SK-N-SH treated with all-trans-retinoic acid at 6 μM for 48 hours (cell line): ENCODE measurements at regions not wholly inside any gene's neighbourhood (a gene's known extent, or its start where the extent isn't known, plus 50 kb on each side); places are given as distances from the start of the nearest gene placed in this dataset.

Source experiments
- ATAC-seq: fragments of 200-7000 bp; cut with Tn5 transposase; 3 replicates; pipeline ENCODE4 v1.9.1; 2020; ENCODE audit warnings: mild to moderate bottlenecking, moderate library complexity
- ARNTL ChIP-seq: fragments of 450-650 bp; formaldehyde crosslinking; IDR thresholded peaks from 2 replicates; pipeline ENCODE4 v1.5.0; 2020; ENCODE audit warnings: low read depth, mild to moderate bottlenecking, moderate library complexity, borderline replicate concordance
- BACH2 ChIP-seq: fragments of 250-450 bp; sonication (Bioruptor Pico); IDR thresholded peaks from 2 replicates; pipeline ENCODE4 v1.9.0; 2021; ENCODE audit warnings: mild to moderate bottlenecking, borderline replicate concordance
- CREB5 ChIP-seq: fragments of 250-450 bp; sonication (Bioruptor Pico); IDR thresholded peaks from 2 replicates; pipeline ENCODE4 v1.5.1; 2020; ENCODE audit warnings: low read depth, mild to moderate bottlenecking, moderate library complexity
- CSDC2 ChIP-seq: fragments of 250-450 bp; sonication (Bioruptor Pico); IDR thresholded peaks from 2 replicates; pipeline ENCODE4 v1.5.0; 2020; ENCODE audit warnings: mild to moderate bottlenecking, moderate library complexity
- CSRNP3 ChIP-seq: fragments of 250-450 bp; sonication (Bioruptor Pico); IDR thresholded peaks from 2 replicates; pipeline ENCODE4 v1.5.1; 2021; ENCODE audit warnings: mild to moderate bottlenecking, moderate library complexity
- ESRRG ChIP-seq: fragments of 250-450 bp; sonication (Bioruptor Pico); IDR thresholded peaks from 2 replicates; pipeline ENCODE4 v1.6.1; 2021; ENCODE audit warnings: mild to moderate bottlenecking
- GLIS3 ChIP-seq: fragments of 250-450 bp; sonication (Bioruptor Pico); IDR thresholded peaks from 2 replicates; pipeline ENCODE4 v1.5.0; 2020; ENCODE audit warnings: mild to moderate bottlenecking, moderate library complexity
- OSR1 ChIP-seq: fragments of 250-450 bp; sonication (Bioruptor Pico); IDR thresholded peaks from 2 replicates; pipeline ENCODE4 v1.8.0; 2022; ENCODE audit warnings: moderate library complexity, mild to moderate bottlenecking, inconsistent platforms
- PATZ1 ChIP-seq: fragments of 250-450 bp; sonication (Bioruptor Pico); IDR thresholded peaks from 2 replicates; pipeline ENCODE4 v1.8.0; 2020; ENCODE audit warnings: mild to moderate bottlenecking, moderate library complexity, borderline replicate concordance
- POU6F1 ChIP-seq: fragments of 250-450 bp; sonication (Bioruptor Pico); IDR thresholded peaks from 2 replicates; pipeline ENCODE4 v1.8.0; 2021; ENCODE audit warnings: low read depth, mild to moderate bottlenecking, moderate library complexity, borderline replicate concordance
- PPARA ChIP-seq: fragments of 250-450 bp; sonication (Bioruptor Pico); IDR thresholded peaks from 2 replicates; pipeline ENCODE4 v1.5.0; 2020; ENCODE audit warnings: mild to moderate bottlenecking, borderline replicate concordance
- RARB ChIP-seq: fragments of 250-450 bp; sonication (Bioruptor Pico); IDR thresholded peaks from 2 replicates; pipeline ENCODE4 v1.8.0; 2021; ENCODE audit warnings: mild to moderate bottlenecking, moderate library complexity
- SNAI2 ChIP-seq: fragments of 250-450 bp; sonication (Bioruptor Pico); IDR thresholded peaks from 2 replicates; pipeline ENCODE4 v1.5.0; 2020; ENCODE audit warnings: mild to moderate bottlenecking, moderate library complexity
- TCF4 ChIP-seq: fragments of 250-450 bp; sonication (Bioruptor Pico); IDR thresholded peaks from 2 replicates; pipeline ENCODE4 v1.8.0; 2021; ENCODE audit warnings: mild to moderate bottlenecking, moderate library complexity, borderline replicate concordance
- TOX ChIP-seq: fragments of 250-450 bp; sonication (Bioruptor Pico); IDR thresholded peaks from 2 replicates; pipeline ENCODE4 v1.8.0; 2021; ENCODE audit warnings: mild to moderate bottlenecking, moderate library complexity, borderline replicate concordance
- TSHZ2 ChIP-seq: fragments of 250-450 bp; sonication (Bioruptor Pico); IDR thresholded peaks from 2 replicates; pipeline ENCODE4 v1.5.0; 2020; ENCODE audit warnings: mild to moderate bottlenecking, moderate library complexity
- ZC3H10 ChIP-seq: fragments of 250-450 bp; sonication (Bioruptor Pico); IDR thresholded peaks from 2 replicates; pipeline ENCODE4 v1.5.1; 2021; ENCODE audit warnings: mild to moderate bottlenecking, moderate library complexity
- ZFP3 ChIP-seq: fragments of 250-450 bp; sonication (Bioruptor Pico); IDR thresholded peaks from 2 replicates; pipeline ENCODE4 v1.5.0; 2020; ENCODE audit warnings: mild to moderate bottlenecking, moderate library complexity
- ZFP30 ChIP-seq: fragments of 450-650 bp; formaldehyde crosslinking; IDR thresholded peaks from 2 replicates; pipeline ENCODE4 v1.5.0; 2022; ENCODE audit warnings: mild to moderate bottlenecking, moderate library complexity
- ZNF565 ChIP-seq: fragments of 450-650 bp; formaldehyde crosslinking; conservative IDR thresholded peaks from 2 replicates; pipeline ENCODE4 v1.5.0; 2020; ENCODE audit warnings: low read depth, mild to moderate bottlenecking, moderate library complexity
- ZNF70 ChIP-seq: fragments of 450-650 bp; formaldehyde crosslinking; IDR thresholded peaks from 2 replicates; pipeline ENCODE4 v1.5.0; 2020; ENCODE audit warnings: mild to moderate bottlenecking, moderate library complexity
- ZNF8 ChIP-seq: fragments of 450-650 bp; formaldehyde crosslinking; IDR thresholded peaks from 2 replicates; pipeline ENCODE4 v1.5.0; 2020; ENCODE audit warnings: mild to moderate bottlenecking, moderate library complexity

- ATAC-seq, result no peak
- TF ChIP-seq ZFP3 (CRISPR knock-in tag) (no peak), ZFP30 (CRISPR knock-in tag) (no peak), ZNF8 (CRISPR knock-in tag) (no peak), CSRNP3 (no peak), ZNF70 (CRISPR knock-in tag) (no peak), SNAI2 (CRISPR knock-in tag) (no peak), BACH2 (no peak), CSDC2 (no peak), ESRRG (CRISPR knock-in tag) (no peak), RARB (CRISPR knock-in tag) (no peak), OSR1 (CRISPR knock-in tag) (no peak), TOX (CRISPR knock-in tag) (no peak), TCF4 (CRISPR knock-in tag) (no peak), PPARA (CRISPR knock-in tag) (no peak), ZC3H10 (CRISPR knock-in tag) (no peak), CREB5 (CRISPR knock-in tag) (no peak), TSHZ2 (CRISPR knock-in tag) (no peak), POU6F1 (CRISPR knock-in tag) (no peak)
These were observed 109.4 kb upstream of the ADPGK start for GRCh38 chr15:72892986-72893385.

- ATAC-seq, result no peak
- no peak for TF ChIP-seq GLIS3
- TF ChIP-seq ZC3H10 (CRISPR knock-in tag), result no peak
- no peak for TF ChIP-seq OSR1 (CRISPR knock-in tag)
- TF ChIP-seq ZNF565 (CRISPR knock-in tag), result no peak
- no peak for TF ChIP-seq POU6F1 (CRISPR knock-in tag)
- TF ChIP-seq ZNF8 (CRISPR knock-in tag), result no peak
- no peak for TF ChIP-seq ZNF70 (CRISPR knock-in tag)
- no peak for TF ChIP-seq ZFP3 (CRISPR knock-in tag)
- no peak for TF ChIP-seq CSRNP3
- no peak for TF ChIP-seq RARB (CRISPR knock-in tag)
- TF ChIP-seq ARNTL (CRISPR knock-in tag), result no peak
- no peak for TF ChIP-seq PATZ1 (CRISPR knock-in tag)
- TF ChIP-seq BACH2, result no peak
- TF ChIP-seq TSHZ2 (CRISPR knock-in tag), result no peak
- no peak for TF ChIP-seq TOX (CRISPR knock-in tag)
- no peak for TF ChIP-seq ESRRG (CRISPR knock-in tag)
- TF ChIP-seq TCF4 (CRISPR knock-in tag), result no peak
These were observed 106.5 kb upstream of the ADPGK start for GRCh38 chr15:72890043-72890442.
